CD4-positive, alpha-beta T cell treated with Interleukin-10 for 1 hour (primary cell): ENCODE measurements at regions not wholly inside any gene's neighbourhood (a gene's known extent, or its start where the extent isn't known, plus 50 kb on each side); places are given as distances from the start of the nearest gene placed in this dataset.

ENCODE experiments used
- DNase-seq: peaks from one replicate; pipeline ENCODE4 v3.0.0-alpha.2; 2020

- no peak for DNase-seq
Observed at GRCh38 chr10:62869958-62870357, 53.8 kb upstream of the EGR2 start.

GRCh38 chr10:62866941-62867340 lies 50.8 kb upstream of the EGR2 start:
- no peak for DNase-seq

- no peak for DNase-seq
Observed at GRCh38 chr10:62866451-62866850, 50.3 kb upstream of the EGR2 start.
